LNCaP clone FGC (cell line): ENCODE measurements at regions not wholly inside any gene's neighbourhood (a gene's known extent, or its start where the extent isn't known, plus 50 kb on each side); places are given as distances from the start of the nearest gene placed in this dataset.

Experiments
- DNase-seq: peaks from one replicate; pipeline ENCODE4 v3.0.0-alpha.2; 2011; ENCODE audit warnings: low read depth
- H3K4me3 ChIP-seq: 2 replicates; pipeline ENCODE4 v1.5.1; 2011; ENCODE audit warnings: mild to moderate bottlenecking, low read depth, low read length, control low read depth
- TF ChIP-seq, protein P1 (sequence below): IDR thresholded peaks from 2 replicates; pipeline ENCODE4 v1.5.1; 2012; ENCODE audit warnings: mild to moderate bottlenecking; ENCODE audit not compliant: control insufficient read depth, insufficient read depth; ENCODE audit errors: extremely low read depth

DNA sequence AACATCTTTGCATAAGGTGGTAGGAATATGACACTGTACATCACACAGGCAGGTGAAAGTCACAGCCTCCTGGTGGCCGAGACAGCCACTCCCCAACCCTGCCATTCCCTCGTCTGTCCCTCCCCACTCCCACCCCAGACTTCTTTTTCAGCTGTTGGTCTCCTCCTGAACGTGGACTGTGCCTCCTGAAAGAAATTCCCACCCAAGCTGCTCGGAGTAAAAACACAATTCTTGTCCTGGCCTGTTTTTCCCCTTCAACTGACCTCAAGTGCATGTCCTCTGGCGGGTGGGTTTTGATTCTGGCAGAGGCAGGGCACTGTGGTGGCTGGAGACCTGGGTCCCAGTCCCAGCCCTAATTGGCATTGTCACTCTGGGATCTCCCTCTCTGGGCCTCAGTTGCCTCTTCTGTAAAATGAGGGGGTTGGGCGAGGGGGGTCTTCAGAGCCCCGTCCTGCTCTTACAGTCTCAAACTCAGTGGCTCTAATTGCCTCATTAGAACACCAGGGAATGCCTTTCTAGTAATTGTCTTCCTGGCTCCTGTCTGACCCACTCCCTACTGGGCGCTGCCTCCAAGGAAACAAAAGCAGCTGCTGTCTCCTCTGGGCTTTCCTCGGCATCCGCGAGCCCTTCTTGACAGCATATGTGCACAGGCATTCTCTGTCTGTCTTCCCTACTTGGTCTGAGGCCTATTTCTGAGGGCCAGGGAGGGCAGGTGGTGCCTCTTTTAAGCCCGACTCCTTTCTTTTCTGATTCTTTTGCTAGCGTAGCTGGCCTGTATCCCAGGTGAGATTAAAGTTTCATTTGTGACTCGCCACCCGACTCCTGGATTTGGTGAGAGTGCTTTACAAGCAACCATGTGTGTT lies 186.6 kb upstream of the RMST start:
- TF ChIP-seq, protein P1, sequence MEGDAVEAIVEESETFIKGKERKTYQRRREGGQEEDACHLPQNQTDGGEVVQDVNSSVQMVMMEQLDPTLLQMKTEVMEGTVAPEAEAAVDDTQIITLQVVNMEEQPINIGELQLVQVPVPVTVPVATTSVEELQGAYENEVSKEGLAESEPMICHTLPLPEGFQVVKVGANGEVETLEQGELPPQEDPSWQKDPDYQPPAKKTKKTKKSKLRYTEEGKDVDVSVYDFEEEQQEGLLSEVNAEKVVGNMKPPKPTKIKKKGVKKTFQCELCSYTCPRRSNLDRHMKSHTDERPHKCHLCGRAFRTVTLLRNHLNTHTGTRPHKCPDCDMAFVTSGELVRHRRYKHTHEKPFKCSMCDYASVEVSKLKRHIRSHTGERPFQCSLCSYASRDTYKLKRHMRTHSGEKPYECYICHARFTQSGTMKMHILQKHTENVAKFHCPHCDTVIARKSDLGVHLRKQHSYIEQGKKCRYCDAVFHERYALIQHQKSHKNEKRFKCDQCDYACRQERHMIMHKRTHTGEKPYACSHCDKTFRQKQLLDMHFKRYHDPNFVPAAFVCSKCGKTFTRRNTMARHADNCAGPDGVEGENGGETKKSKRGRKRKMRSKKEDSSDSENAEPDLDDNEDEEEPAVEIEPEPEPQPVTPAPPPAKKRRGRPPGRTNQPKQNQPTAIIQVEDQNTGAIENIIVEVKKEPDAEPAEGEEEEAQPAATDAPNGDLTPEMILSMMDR, result no peak
- no peak for DNase-seq
- H3K4me3 ChIP-seq, result no peak overlapping the region

DNA sequence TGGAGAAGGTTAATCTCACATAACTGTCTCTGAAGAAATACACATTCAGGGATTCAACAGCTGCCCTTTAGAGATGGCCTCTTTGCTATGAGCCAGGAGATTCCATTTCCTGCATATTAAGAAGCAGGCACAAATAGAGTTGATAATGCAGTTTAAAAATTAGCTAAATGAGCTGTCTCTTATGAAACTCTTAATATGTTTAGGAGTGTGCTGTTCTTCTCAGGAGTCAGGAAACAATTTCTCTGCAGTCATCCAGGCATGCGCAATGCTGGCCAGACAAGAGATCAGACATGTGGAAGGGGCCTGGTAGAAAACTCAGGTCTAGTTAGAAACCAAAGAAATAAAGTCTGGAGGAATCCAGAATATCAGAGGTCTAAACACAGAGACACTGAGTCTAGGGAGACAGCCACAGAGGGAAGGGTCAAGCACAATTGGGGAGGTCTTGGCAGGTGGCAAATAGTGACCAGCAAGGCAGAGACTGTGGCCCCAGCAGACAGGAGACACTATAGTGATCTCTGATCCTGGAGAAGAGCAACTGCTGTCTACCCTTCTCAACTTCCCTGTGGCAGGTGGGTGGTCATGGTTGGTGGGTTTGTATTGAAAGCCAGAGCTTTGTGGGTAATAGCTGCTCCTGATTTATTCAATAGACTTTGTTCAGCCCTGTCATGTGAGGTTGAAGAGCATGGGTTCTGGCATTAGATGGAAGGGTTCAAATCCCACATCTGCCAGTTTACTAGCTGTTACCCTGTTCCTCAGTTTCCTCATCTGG lies 185.8 kb upstream of the RMST start:
- TF ChIP-seq, protein P1, result no peak
- H3K4me3 ChIP-seq, result no peak overlapping the region
- DNase-seq, result no peak

DNA sequence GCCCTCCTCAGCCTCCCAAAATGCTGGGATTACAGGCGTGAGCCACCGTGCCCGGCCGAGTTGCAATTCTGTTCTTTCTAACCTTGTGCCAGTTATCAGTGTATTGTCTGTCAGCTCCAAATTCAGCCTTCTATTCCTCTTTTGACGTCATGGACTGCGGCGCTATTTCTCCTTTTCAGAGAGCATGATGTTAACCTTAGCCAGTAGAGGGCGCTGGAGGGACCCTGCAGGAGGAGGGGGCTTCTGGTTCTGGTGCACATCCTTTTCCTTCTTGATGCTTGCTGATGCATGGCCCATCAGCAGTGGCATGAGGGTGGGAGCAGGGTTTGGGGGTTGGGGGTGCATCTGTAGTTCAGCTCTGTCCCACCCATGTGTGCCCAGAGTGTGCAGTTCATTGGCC lies 179.3 kb upstream of the RMST start:
- no peak for DNase-seq
- TF ChIP-seq, protein P1, result peak; percentile 25; the same call in 1 of the 2 replicates
- no peak overlapping the region for H3K4me3 ChIP-seq

DNA sequence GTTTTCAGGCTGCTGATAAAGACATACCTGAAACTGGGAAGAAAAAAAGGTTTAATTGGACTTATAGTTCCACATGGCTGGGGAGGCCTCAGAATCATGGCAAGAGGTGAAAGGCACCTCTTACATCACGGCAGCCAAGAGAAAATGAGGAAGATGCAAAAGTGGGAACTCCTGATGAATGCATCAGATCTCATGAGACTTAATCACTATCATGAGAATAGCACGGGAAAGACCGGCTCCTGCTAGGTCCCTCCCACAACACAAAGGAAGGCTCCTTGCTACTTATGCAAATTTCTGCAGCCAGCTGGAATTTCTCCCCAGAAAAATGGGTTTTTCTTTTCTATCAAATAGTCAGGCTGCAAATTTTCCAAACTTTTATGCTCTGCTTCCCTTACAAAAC lies 174.1 kb upstream of the RMST start:
- TF ChIP-seq, protein P1, result no peak
- no peak overlapping the region for H3K4me3 ChIP-seq
- no peak for DNase-seq

DNA sequence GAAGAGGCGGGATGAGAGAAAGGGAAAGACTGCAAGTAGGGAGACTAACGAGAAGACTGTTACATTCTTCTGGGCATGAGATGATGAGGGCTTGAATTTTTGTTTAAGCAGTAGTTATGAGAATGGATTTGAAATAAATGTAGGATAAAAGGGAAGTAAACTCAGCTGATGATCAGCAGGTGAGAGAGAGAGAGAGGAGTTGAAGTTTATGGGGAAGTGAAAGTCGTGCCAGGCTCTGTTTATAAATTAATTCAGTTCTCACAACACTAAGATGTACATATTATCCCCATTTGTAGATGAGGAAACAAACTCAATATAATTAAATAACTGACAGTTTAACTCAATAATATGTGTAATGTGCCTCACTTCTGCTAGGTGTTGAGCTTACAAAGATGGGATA lies 170.0 kb upstream of the RMST start:
- no peak for DNase-seq
- TF ChIP-seq, protein P1, result no peak

DNA sequence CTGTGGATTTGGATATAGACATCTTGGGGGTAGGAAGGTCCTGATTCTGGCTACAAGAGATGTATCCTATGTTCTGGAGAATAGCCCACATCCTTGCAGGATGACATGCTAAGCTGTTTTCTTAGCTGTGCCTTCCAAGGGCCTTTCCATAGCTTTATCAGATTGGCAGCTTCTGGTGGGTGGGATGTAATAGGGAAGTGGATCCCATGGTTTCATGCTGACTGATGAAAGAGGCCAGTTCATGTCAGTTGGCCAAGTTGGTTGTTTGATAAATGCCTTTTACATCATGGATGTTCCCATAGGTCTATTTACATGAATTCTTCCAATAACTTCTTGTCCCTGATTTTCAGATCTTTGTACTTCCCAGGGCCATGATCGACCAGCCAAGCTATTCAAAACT lies 169.1 kb upstream of the RMST start:
- TF ChIP-seq, protein P1, result no peak
- no peak overlapping the region for H3K4me3 ChIP-seq
- no peak for DNase-seq

More for the DNA sequence above, 170.0 kb upstream of the RMST start:
- no peak overlapping the region for H3K4me3 ChIP-seq

DNA sequence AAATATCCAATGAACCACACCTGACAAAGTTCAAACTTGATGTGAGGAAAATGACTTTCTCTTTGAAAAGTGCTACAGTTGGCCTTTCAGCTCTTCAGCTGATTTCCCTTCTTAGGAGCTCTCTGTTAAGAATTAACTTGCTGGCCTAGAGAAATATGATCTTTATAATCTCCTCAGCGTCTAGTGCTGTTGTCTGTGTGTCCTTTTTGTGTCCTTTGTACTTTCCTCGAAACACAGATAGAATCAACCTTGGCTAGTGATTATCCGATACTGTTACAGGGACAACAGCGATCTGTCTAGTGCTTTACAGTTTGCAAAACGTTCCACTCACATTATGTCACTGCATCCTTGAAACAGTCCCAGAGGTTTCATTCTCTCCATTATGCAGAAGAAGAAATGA lies 162.8 kb upstream of the RMST start:
- DNase-seq, result no peak
- H3K4me3 ChIP-seq, result no peak overlapping the region
- TF ChIP-seq, protein P1, result no peak
